ENCODE measurements at regions not wholly inside any gene's neighbourhood (a gene's known extent, or its start where the extent isn't known, plus 50 kb on each side); places are given as distances from the start of the nearest gene placed in this dataset.

GRCh38 chr1:64337926-64338325 lies 132.0 kb upstream of the CACHD1 start:
- Histone ChIP-seq H3K4me2 (ENCODE audit: low read length) (no peak overlapping the region), H3K9me3 (ENCODE audit: insufficient read depth, low read length) (no peaks in the 10 kb centered on the region), H2AFZ (ENCODE audit: low read depth, low read length) (no peak overlapping the region), H3K79me2 (ENCODE audit: low read length) (no peaks in the 10 kb centered on the region), H3K9ac (ENCODE audit: low read length) (no peak overlapping the region), H3K36me3 (replicated peaks; ENCODE audit: low read depth, low read length) (no peaks in the 10 kb centered on the region), H3K27ac (ENCODE audit: low read length) (no peak overlapping the region), H4K20me1 (ENCODE audit: insufficient read depth, low read length) (no peaks in the 10 kb centered on the region), H3K4me3 (ENCODE audit: low read length) (no peak overlapping the region), H3K4me1 (ENCODE audit: low read length) (no peaks in the 10 kb centered on the region), H3K27me3 (ENCODE audit: low read depth, low read length) (no peaks in the 10 kb centered on the region)
- TF ChIP-seq EZH2phosphoT487 (IDR thresholded peaks at IDR 0.05; ENCODE audit: low read depth) (no peak), CTCF (IDR thresholded peaks at IDR 0.05; ENCODE audit: low read depth, low read length) (no peak)

- H3K27me3 ChIP-seq (ENCODE audit: low read depth, low read length), result 0 out of 2 replicates have a peak, but pooled peaks cover 3% of the 10 kb centered on the region
- no peak overlapping the region for H3K27ac ChIP-seq (ENCODE audit: low read length)
- H3K36me3 ChIP-seq (replicated peaks; ENCODE audit: low read depth, low read length), result no peaks in the 10 kb centered on the region
- H2AFZ ChIP-seq (ENCODE audit: low read depth, low read length), result no peak overlapping the region
- TF ChIP-seq CTCF (IDR thresholded peaks at IDR 0.05; ENCODE audit: low read depth, low read length), result no peak
- no peak for TF ChIP-seq EZH2phosphoT487 (IDR thresholded peaks at IDR 0.05; ENCODE audit: low read depth)
- no peak overlapping the region for H3K4me2 ChIP-seq (ENCODE audit: low read length)
- no peaks in the 10 kb centered on the region for H3K9me3 ChIP-seq (ENCODE audit: insufficient read depth, low read length)
- H3K79me2 ChIP-seq (ENCODE audit: low read length), result no peaks in the 10 kb centered on the region
- H3K4me3 ChIP-seq (ENCODE audit: low read length), result no peak overlapping the region
- H3K9ac ChIP-seq (ENCODE audit: low read length), result no peak overlapping the region
- H4K20me1 ChIP-seq (ENCODE audit: insufficient read depth, low read length), result no peaks in the 10 kb centered on the region
- no peaks in the 10 kb centered on the region for H3K4me1 ChIP-seq (ENCODE audit: low read length)
Measured at GRCh38 chr1:64340361-64340760, 129.6 kb upstream of the CACHD1 start.

- H4K20me1 ChIP-seq (ENCODE audit: insufficient read depth, low read length), result no peaks in the 10 kb centered on the region
- no peaks in the 10 kb centered on the region for H3K79me2 ChIP-seq (ENCODE audit: low read length)
- no peak overlapping the region for H3K4me2 ChIP-seq (ENCODE audit: low read length)
- H3K36me3 ChIP-seq (replicated peaks; ENCODE audit: low read depth, low read length), result no peaks in the 10 kb centered on the region
- no peaks in the 10 kb centered on the region for H3K9me3 ChIP-seq (ENCODE audit: insufficient read depth, low read length)
- 0 out of 2 replicates have a peak, but pooled peaks cover 3% of the 10 kb centered on the region for H3K27me3 ChIP-seq (ENCODE audit: low read depth, low read length)
- H3K4me3 ChIP-seq (ENCODE audit: low read length), result no peak overlapping the region
- no peak overlapping the region for H2AFZ ChIP-seq (ENCODE audit: low read depth, low read length)
- H3K9ac ChIP-seq (ENCODE audit: low read length), result no peak overlapping the region
- H3K4me1 ChIP-seq (ENCODE audit: low read length), result no peaks in the 10 kb centered on the region
- TF ChIP-seq CTCF (IDR thresholded peaks at IDR 0.05; ENCODE audit: low read depth, low read length) (no peak), EZH2phosphoT487 (IDR thresholded peaks at IDR 0.05; ENCODE audit: low read depth) (no peak)
- H3K27ac ChIP-seq (ENCODE audit: low read length), result no peak overlapping the region
Measured at GRCh38 chr1:64343105-64343822, 126.7 kb upstream of the CACHD1 start.

GRCh38 chr1:64343823-64344190 lies 126.1 kb upstream of the CACHD1 start:
- H3K27me3 ChIP-seq (ENCODE audit: low read depth, low read length), result 0 out of 2 replicates have a peak, but pooled peaks cover 3% of the 10 kb centered on the region
- no peak overlapping the region for H2AFZ ChIP-seq (ENCODE audit: low read depth, low read length)
- no peaks in the 10 kb centered on the region for H3K4me1 ChIP-seq (ENCODE audit: low read length)
- H3K4me3 ChIP-seq (ENCODE audit: low read length), result no peak overlapping the region
- H3K36me3 ChIP-seq (replicated peaks; ENCODE audit: low read depth, low read length), result no peaks in the 10 kb centered on the region
- no peak for TF ChIP-seq CTCF (IDR thresholded peaks at IDR 0.05; ENCODE audit: low read depth, low read length)
- TF ChIP-seq EZH2phosphoT487 (IDR thresholded peaks at IDR 0.05; ENCODE audit: low read depth), result no peak
- H3K27ac ChIP-seq (ENCODE audit: low read length), result no peak overlapping the region
- no peaks in the 10 kb centered on the region for H3K79me2 ChIP-seq (ENCODE audit: low read length)
- no peaks in the 10 kb centered on the region for H3K9me3 ChIP-seq (ENCODE audit: insufficient read depth, low read length)
- H3K4me2 ChIP-seq (ENCODE audit: low read length), result no peak overlapping the region
- H3K9ac ChIP-seq (ENCODE audit: low read length), result no peak overlapping the region
- H4K20me1 ChIP-seq (ENCODE audit: insufficient read depth, low read length), result no peaks in the 10 kb centered on the region

All from OCI-LY3 (cell line).